ENCODE measurements at regions not wholly inside any gene's neighbourhood (a gene's known extent, or its start where the extent isn't known, plus 50 kb on each side); places are given as distances from the start of the nearest gene placed in this dataset.

- TF ChIP-seq CTCF (IDR thresholded peaks at IDR 0.05) (no peak), ZFX (IDR thresholded peaks at IDR 0.05; ENCODE audit: borderline replicate concordance) (no peak)
Observed at GRCh38 chr5:28543473-28544098, 1505.2 kb upstream of the CDH9 start.
